ENCODE measurements at regions not wholly inside any gene's neighbourhood (a gene's known extent, or its start where the extent isn't known, plus 50 kb on each side); places are given as distances from the start of the nearest gene placed in this dataset.
"Not testable (repeated sequence)": the region's sequence is repeated elsewhere in the genome, so short reads cannot be mapped to it uniquely, and the experiment has no call there.

GRCh38 chr11:79520086-79520485, 79.3 kb upstream of the TENM4 start:
- DNase-seq (ENCODE audit: low read depth), result no peak

GRCh38 chr11:79515781-79516180, 75.0 kb upstream of the TENM4 start:
- no peak for DNase-seq (ENCODE audit: low read depth)

DNA sequence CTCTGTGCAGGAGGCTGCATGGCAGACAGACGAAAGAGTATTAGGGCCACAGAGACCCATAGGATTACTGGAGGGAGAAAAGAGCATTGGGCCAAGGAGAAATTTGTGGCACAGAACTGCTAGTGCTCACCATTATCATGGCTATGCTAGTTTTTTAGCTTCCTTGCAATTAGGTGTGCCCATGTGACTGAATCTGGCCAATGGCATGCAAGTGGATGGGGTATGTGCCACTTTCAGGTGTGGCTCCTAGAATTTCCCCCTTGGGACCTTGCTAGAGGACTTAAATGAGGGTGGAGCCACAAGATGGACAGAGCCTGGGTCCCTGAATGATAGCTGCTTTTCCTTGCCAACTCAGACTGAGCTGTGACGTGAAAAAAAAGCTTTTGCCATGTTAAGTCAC, 73.9 kb upstream of the TENM4 start:
- DNase-seq (ENCODE audit: low read depth), result no peak

DNA sequence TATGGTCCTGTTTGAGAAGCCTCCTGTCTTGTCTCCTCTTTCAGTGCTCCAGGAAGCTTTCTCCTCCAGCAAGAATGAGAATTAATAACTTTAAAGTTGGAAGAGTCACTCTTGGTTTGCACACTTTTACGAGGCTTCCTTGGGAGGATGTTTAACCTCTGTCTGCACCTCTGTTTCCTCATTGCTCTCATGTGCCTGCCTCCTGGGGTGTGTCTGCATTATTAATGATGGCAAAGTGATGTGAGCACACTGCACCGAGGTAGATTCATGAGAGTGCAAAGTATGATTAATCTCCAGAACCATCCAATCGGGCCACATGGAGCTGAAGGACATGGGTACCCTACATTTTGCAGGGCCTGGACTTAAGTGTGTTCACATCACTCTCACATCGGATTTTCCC, 73.5 kb upstream of the TENM4 start:
- DNase-seq (ENCODE audit: low read depth), result no peak

DNA sequence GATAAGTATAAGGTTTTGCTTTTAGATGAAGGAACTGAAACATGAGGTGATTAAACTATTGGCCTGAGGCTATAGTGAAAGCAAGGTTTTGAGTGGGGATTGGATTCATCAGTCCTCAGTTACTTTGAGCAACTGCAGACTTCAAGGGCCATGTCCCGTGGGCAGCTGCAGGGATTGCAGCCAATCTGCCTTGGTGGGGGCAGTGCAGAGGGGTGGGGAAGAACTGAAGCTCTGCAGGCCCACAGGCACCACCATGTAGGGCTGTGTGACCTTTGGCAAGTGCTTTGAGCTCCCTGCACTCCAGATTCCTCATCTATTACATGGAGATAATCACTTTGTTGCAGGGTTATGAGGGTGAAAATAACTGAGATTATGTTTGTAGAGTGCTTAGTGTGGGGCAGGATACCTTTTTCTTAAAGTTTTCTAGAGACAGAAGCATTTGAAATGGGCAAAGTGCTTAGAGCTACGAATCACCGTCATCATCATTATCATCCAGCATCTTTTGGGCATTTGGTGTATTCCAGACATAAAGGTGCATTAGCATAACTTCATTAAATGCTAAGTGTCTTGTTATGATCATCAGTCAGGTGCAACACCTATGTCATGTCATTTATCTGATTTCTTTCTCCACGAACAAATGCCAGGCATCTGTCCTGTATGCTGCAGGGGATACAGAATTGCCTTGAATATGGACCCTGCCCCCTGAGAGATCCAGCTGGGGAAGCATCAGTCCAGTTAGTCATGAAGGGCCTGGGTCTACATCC, 72.1 kb upstream of the TENM4 start:
- no peak for DNase-seq (ENCODE audit: low read depth)

GRCh38 chr11:79510960-79511359, 70.1 kb upstream of the TENM4 start:
- DNase-seq (ENCODE audit: low read depth), result no peak

GRCh38 chr11:79508461-79508860, 67.6 kb upstream of the TENM4 start:
- no peak for DNase-seq (ENCODE audit: low read depth)

DNA sequence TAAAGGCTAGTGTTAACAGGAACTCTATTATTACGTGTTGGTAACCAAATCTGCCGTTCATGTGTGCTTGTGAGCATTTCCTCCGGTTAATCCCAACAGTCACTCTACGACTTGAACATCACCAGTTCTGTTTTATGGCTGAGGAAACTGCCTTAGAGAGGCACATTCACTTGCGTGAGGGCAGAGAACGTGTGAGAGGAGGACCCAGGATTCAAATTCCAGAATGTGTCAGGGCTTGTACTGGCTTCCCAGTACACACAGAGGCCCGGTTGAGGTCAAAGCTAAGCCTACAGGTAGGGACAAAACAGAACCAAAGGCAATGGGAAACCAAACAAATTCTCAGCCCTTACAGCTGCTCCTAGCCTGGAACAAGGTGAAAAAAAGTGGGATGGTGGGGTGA, 66.9 kb upstream of the TENM4 start:
- no peak for DNase-seq (ENCODE audit: low read depth)

DNA sequence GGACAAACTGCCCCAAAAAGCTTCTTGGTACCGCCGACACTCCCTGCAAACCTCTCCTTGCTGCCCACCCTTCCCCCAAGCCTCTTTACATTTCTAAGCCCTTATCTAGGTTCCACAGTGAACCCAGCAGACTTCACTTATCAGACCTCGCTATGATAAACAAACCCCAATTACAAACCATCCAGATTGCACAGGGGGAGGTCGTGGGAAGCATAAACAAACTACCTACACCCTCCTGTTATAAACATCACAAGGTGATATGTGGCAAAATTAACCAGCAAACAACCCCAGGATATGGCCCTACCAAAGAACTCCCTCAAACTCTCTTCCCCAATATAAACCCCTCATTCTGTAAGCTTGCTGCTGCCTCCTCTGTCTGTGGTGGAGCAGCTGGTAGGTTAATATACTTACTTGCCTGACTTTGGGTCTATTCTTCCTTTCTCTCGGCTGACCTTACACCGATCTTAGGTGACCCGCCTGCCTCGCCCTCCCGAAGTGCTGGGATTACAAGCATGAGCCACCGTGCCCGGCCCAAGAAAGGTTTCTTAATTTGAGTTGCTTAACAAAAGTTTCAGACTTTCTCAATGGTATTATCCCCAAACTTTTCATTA, 66.0 kb upstream of the TENM4 start:
- DNase-seq (ENCODE audit: low read depth), result no peak

DNA sequence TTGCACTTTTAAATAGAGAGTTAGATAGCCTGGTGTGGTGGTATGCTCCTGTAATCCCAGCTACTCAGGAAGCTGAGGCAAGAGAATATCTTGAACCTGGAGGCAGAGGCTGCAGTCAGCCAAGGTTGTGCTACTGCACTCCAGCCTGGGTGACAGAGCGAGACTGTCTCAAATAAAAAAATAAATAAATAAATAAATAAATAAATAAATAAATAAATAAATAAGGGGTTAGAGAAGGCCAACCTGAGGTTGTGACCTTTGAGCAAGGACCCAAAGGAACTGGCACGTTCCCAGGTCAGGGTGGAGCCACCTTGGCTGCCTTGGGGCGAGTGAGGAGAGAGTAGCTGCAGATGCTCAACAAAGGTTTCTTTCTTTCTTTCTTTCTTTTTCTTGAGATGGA, 65.3 kb upstream of the TENM4 start:
- no peak for DNase-seq (ENCODE audit: low read depth)

DNA sequence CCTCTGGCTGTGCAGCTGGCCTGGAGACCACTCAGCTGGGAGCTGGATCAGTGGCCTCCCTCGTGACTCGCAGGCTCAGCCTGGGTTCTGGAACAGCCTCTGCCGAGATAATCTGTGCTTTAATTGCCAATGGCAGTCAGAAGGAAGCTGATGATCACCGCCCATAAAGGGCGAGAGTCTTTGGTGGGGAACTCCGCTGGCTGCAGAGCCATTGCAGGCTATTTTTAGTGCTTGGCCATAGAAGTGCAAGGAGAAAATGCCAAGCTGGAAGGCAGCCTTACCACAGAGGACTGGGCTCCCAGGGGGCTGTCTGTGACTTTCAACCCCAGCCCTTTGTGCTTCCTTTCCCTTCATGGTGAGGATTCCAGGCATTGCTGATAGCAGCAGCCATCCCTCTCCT, 62.2 kb upstream of the TENM4 start:
- DNase-seq (ENCODE audit: low read depth), result no peak

DNA sequence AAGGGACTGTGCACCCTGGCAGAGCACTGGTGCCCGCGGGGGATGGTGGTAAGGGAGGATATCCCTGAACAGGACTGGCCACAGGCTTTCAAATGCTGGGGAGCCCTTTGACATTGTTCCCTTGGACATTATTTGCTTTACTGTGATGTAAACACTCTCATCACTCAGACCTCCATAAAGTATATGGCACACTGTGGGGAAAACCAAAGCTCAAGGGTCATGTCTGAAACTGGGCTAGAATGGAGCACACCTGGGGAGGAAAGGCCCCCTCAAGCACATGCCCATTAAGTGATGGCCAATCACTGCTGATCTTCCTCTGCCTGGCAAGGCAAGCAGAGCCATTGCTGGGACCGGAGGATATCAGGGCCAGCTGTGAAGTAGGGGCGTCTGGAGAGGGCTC, 60.9 kb upstream of the TENM4 start:
- no peak for DNase-seq (ENCODE audit: low read depth)

- DNase-seq (ENCODE audit: low read depth), result not testable (repeated sequence)
Observed at GRCh38 chr11:79499929-79500328, 59.1 kb upstream of the TENM4 start.

DNA sequence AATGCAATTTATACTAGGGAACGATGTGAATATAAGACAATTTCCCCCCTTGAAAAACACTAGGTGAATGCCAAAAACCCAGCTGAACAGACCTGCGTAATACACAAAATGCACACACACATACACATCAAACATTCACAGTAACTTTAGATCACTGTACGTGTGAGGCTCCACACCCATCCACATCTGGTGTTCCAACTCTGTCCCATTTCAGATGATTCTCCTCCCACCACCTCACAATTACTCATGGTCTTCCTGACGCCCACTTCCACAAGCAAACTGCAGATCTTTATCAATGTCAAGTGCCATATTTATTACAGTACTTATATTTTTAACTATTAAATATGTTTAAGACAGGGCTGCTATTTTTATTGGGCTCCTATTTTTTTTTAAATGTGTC, 57.8 kb upstream of the TENM4 start:
- no peak for DNase-seq (ENCODE audit: low read depth)

- DNase-seq (ENCODE audit: low read depth), result no peak
Observed at GRCh38 chr11:79493555-79494171, 52.8 kb upstream of the TENM4 start.

GRCh38 chr11:79492008-79492407, 51.2 kb upstream of the TENM4 start:
- no peak for DNase-seq (ENCODE audit: low read depth)
